Osteoblast (primary cell): ENCODE measurements at regions not wholly inside any gene's neighbourhood (a gene's known extent, or its start where the extent isn't known, plus 50 kb on each side); places are given as distances from the start of the nearest gene placed in this dataset.

Source experiments
- DNase-seq: peaks from one replicate; pipeline ENCODE4 v3.0.0; 2011; ENCODE audit warnings: low spot score, mixed read lengths; ENCODE audit not compliant: insufficient read length; ENCODE audit errors: missing footprints
- H2AFZ ChIP-seq: 2 replicates; pipeline ENCODE4 v1.6.0; 2011; ENCODE audit warnings: mild to moderate bottlenecking, low read length
- H3K27ac ChIP-seq: 2 replicates; pipeline ENCODE4 v1.5.1; 2011; ENCODE audit warnings: mild to moderate bottlenecking, low read depth, low read length, moderate library complexity
- H3K27me3 ChIP-seq: 2 replicates; pipeline ENCODE4 v1.6.0; 2012; ENCODE audit warnings: mild to moderate bottlenecking, control low read depth, inconsistent platforms, low read length, moderate library complexity; ENCODE audit not compliant: insufficient read depth
- H3K36me3 ChIP-seq: 2 replicates; pipeline ENCODE4 v1.5.1; 2011; ENCODE audit warnings: mild to moderate bottlenecking, low read length, control low read depth, moderate library complexity; ENCODE audit not compliant: insufficient read depth
- H3K4me1 ChIP-seq: 2 replicates; pipeline ENCODE4 v1.5.1; 2011; ENCODE audit warnings: mild to moderate bottlenecking, low read length, control low read depth, moderate library complexity; ENCODE audit not compliant: insufficient read depth
- H3K4me2 ChIP-seq: 2 replicates; pipeline ENCODE4 v1.6.0; 2011; ENCODE audit warnings: mild to moderate bottlenecking, low read length; ENCODE audit not compliant: insufficient read depth
- H3K4me3 ChIP-seq: fragments of 200-600 bp; sonication (generic); 3 replicates; pipeline ENCODE4 v1.5.1; 2012; ENCODE audit warnings: mild to moderate bottlenecking, low read length, inconsistent platforms; ENCODE audit not compliant: insufficient read depth
- H3K79me2 ChIP-seq: 2 replicates; pipeline ENCODE4 v1.6.0; 2012; ENCODE audit warnings: mild to moderate bottlenecking, low read length, control low read depth, inconsistent platforms; ENCODE audit not compliant: insufficient read depth
- H3K9me3 ChIP-seq: 2 replicates; pipeline ENCODE4 v1.5.1; 2011; ENCODE audit warnings: low read depth, low read length, control low read depth
- H4K20me1 ChIP-seq: 2 replicates; pipeline ENCODE4 v1.6.0; 2012; ENCODE audit warnings: mild to moderate bottlenecking, low read length, control low read depth; ENCODE audit not compliant: insufficient read depth
- TF ChIP-seq, protein P1 (sequence below): IDR thresholded peaks from 2 replicates; pipeline ENCODE4 v1.5.1; 2011; ENCODE audit warnings: mild to moderate bottlenecking, low read depth, low read length, moderate library complexity; ENCODE audit errors: extremely low read depth

DNA sequence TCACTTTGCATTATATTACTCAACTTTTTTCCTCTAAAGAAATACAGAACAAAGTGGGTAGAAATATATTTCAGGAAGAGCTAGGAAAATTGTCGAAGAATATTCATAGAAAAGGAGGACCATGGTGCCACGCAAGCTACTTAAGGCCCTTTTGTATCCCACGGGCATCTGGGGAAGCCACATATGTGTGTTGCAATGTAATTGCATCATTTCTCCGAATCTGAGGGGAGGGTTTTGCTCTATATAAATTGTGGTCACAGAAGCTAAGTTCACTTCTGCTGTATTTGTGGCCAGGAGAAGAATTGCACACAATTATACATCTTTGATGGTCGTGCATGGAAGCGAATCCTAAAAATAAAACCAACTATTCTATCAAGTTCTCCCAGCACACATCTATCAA is 360.3 kb downstream of the IRS1 start:
- peak overlapping the region; percentile 75 for H3K4me2 ChIP-seq
- no peak for DNase-seq

DNA sequence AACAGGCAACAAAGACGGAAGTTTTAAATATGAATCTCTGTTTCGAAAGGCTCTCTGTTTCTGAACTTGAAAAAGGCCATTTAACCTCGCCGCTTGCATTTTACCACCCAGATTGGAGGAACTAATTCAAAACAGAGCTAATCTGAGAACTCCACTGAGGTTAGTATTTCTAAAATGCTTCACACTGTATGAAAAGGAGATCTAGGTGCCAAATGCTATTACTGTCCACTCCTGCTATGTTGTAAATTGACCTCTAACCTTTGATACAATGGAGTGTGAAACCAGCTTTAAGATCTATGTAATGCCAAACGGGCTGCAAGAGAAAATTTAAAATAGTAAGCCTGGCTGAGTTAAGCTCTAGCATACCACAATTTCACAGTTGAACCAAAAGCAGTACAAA is 364.5 kb downstream of the IRS1 start:
- H2AFZ ChIP-seq, result peak overlapping the region; percentile 56
- no peak overlapping the region for H3K4me3 ChIP-seq
- no peaks in the 10 kb centered on the region for H3K9me3 ChIP-seq
- no peaks in the 10 kb centered on the region for H3K27me3 ChIP-seq
- no peak overlapping the region for H3K27ac ChIP-seq
- DNase-seq, result no peak
- H3K79me2 ChIP-seq, result no peaks in the 10 kb centered on the region
- H3K4me1 ChIP-seq, result peaks cover 28% of the 10 kb centered on the region
- H3K4me2 ChIP-seq, result no peak overlapping the region
- H3K36me3 ChIP-seq, result no peaks in the 10 kb centered on the region
- TF ChIP-seq, protein P1, sequence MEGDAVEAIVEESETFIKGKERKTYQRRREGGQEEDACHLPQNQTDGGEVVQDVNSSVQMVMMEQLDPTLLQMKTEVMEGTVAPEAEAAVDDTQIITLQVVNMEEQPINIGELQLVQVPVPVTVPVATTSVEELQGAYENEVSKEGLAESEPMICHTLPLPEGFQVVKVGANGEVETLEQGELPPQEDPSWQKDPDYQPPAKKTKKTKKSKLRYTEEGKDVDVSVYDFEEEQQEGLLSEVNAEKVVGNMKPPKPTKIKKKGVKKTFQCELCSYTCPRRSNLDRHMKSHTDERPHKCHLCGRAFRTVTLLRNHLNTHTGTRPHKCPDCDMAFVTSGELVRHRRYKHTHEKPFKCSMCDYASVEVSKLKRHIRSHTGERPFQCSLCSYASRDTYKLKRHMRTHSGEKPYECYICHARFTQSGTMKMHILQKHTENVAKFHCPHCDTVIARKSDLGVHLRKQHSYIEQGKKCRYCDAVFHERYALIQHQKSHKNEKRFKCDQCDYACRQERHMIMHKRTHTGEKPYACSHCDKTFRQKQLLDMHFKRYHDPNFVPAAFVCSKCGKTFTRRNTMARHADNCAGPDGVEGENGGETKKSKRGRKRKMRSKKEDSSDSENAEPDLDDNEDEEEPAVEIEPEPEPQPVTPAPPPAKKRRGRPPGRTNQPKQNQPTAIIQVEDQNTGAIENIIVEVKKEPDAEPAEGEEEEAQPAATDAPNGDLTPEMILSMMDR, result no peak
- H4K20me1 ChIP-seq, result no peaks in the 10 kb centered on the region

More for the DNA sequence above, 360.3 kb downstream of the IRS1 start:
- no peaks in the 10 kb centered on the region for H3K27me3 ChIP-seq
- H3K9me3 ChIP-seq, result no peaks in the 10 kb centered on the region
- H2AFZ ChIP-seq, result peak overlapping the region; percentile 56
- H3K79me2 ChIP-seq, result no peaks in the 10 kb centered on the region
- no peaks in the 10 kb centered on the region for H3K36me3 ChIP-seq
- TF ChIP-seq, protein P1, result peak; percentile 25
- H3K4me1 ChIP-seq, result peaks cover 25% of the 10 kb centered on the region
- peak overlapping the region; percentile 96 for H3K27ac ChIP-seq
- peak overlapping the region; percentile 9 for H3K4me3 ChIP-seq
- no peaks in the 10 kb centered on the region for H4K20me1 ChIP-seq

DNA sequence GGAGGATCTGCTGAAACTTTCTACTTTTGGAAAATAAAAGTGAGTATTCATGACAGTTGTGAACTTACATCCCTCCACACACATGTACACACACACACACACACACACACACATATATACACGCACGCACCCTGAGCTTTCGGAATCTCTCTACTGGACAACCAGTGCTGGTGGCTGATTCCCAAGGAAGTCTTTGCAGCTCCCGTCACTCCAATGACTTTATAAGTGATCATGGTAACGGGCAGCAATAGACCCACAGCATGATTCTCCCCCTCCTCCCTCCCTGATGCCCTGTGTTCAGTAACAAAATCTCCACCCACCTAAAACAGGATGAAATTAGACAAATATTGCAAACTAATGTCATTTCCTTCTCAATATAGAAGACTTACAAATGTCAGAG is 364.9 kb downstream of the IRS1 start:
- no peaks in the 10 kb centered on the region for H4K20me1 ChIP-seq
- no peaks in the 10 kb centered on the region for H3K9me3 ChIP-seq
- no peaks in the 10 kb centered on the region for H3K27me3 ChIP-seq
- peaks cover 25% of the 10 kb centered on the region for H3K4me1 ChIP-seq
- H3K79me2 ChIP-seq, result no peaks in the 10 kb centered on the region
- no peak overlapping the region for H3K4me2 ChIP-seq
- TF ChIP-seq, protein P1, result no peak
- H3K27ac ChIP-seq, result no peak overlapping the region
- no peak overlapping the region for H3K4me3 ChIP-seq
- H3K36me3 ChIP-seq, result no peaks in the 10 kb centered on the region
- H2AFZ ChIP-seq, result peak overlapping the region; percentile 56
- DNase-seq, result no peak

DNA sequence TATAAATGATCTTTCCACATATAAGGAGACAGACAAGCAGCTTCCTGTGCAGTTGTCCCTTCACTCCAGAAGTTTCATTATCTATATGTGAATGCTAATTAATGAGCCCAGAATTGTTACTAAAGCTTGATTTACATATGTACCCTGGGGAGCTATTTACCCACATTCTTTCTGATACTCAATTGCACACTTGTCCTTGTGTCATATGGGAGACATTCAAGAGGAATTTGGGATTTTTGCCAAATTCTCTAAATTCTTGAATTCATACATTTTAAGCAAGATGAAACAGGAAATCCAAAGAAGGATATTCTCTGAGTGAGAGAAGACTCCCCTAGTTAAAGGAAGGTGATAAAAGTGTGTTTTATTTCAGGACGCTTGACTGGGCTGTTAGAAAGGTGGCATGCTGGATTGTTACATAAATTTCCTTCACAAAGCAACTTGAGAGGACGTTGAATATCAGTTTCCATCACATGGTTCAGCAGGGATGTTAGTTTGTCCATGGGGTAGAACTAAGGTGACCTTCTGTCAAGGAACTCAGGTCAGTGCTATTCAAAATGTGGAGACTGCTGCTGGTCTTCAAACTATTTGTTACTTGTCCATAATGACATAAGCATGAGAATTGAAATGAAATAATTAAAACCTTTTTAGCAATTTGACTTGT is 368.2 kb downstream of the IRS1 start:
- DNase-seq, result no peak
- H2AFZ ChIP-seq, result no peak overlapping the region

More for the DNA sequence above, 368.2 kb downstream of the IRS1 start:
- no peaks in the 10 kb centered on the region for H3K36me3 ChIP-seq
- H3K27ac ChIP-seq, result peak overlapping the region; percentile 38
- no peaks in the 10 kb centered on the region for H3K27me3 ChIP-seq
- no peak overlapping the region for H3K4me3 ChIP-seq
- H4K20me1 ChIP-seq, result no peaks in the 10 kb centered on the region
- H3K4me2 ChIP-seq, result no peak overlapping the region
- no peaks in the 10 kb centered on the region for H3K79me2 ChIP-seq
- no peaks in the 10 kb centered on the region for H3K9me3 ChIP-seq
- TF ChIP-seq, protein P1, result no peak
- peaks cover 48% of the 10 kb centered on the region for H3K4me1 ChIP-seq
